Astrocyte of the cerebellum (primary cell): ENCODE measurements at regions not wholly inside any gene's neighbourhood (a gene's known extent, or its start where the extent isn't known, plus 50 kb on each side); places are given as distances from the start of the nearest gene placed in this dataset.
A peak's percentile ranks its signal among the peaks of the same experiment; 100 is the strongest.
"Not testable (repeated sequence)": the region's sequence is repeated elsewhere in the genome, so short reads cannot be mapped to it uniquely, and the experiment has no call there.

ENCODE experiments used
- DNase-seq: peaks from one replicate; pipeline ENCODE4 v3.0.0-alpha.2; 2011; ENCODE audit warnings: low read depth
- H3K4me3 ChIP-seq: 2 replicates; pipeline ENCODE4 v1.5.1; 2011; ENCODE audit warnings: mild to moderate bottlenecking, low read depth, low read length, moderate library complexity
- CTCF ChIP-seq: IDR thresholded peaks from 2 replicates; pipeline ENCODE4 v1.5.1; 2012; ENCODE audit warnings: low read length, low read depth, moderate library complexity, mild to moderate bottlenecking; ENCODE audit errors: missing control alignments
- in situ Hi-C: cut with HindIII; loops from 2 replicates; pipeline ENCODE4 v1.10.0; 2017; ENCODE audit warnings: low sequenced_read_pairs

DNA sequence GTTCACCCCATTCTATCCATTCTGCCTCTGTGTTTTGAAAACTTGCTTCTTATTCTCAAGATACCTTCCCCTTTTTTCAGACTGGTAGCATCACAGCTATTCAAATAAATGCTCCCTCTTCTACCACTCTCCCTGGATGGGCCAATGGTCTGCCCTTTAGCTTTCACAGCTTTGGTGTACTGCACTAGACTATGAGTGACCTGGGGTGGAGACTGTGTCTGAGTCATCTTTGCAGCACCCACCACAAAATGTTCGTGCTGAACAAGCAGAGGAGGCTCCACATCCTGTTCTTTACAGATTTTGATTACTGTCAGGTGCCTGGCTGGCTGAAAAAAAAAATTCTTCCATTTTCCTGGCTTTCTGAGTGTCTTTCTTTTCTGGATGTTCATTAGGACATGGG lies 1104.1 kb upstream of the TMEM132C start:
- in situ Hi-C loops = no loop called here
- no peak overlapping the region for H3K4me3 ChIP-seq
- DNase-seq = no peak
- no peak for TF ChIP-seq CTCF

DNA sequence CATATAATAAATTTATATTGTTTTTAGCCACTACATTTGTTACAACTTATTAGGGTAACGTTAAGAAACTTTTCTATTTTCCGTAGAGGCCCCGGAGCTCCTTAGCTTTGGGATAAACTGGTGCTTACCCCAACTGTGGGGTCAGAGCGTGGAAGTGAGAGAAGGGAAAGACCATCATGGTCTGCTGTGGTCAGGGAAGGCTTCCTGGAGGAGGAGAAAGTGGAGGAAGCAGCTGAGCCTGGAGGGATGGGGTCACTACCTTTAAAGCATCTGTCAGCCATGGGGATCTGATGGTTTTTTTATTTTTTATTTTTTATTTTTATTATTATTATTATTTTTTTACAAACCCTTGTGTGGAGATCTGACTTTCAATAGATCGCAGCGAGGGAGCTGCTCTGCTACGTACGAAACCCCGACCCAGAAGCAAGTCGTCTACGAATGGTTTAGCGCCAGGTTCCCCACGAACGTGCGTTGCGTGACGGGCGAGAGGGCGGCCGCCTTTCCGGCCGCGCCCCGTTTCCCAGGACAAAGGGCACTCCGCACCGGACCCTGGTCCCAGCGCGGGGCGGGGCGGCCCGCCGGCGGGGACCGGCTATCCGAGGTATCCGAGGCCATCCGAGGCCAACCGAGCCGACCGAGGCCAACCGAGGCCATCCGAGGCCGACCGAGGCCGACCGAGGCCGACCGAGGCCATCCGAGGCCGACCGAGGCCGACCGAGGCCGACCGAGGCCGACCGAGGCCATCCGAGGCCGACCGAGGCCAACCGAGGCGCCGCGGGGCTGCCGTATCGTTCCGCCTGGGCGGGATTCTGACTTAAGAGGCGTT lies 1101.2 kb upstream of the TMEM132C start:
- DNase-seq = peak; percentile 49
- H3K4me3 ChIP-seq = peak overlapping the region; percentile 43
- TF ChIP-seq CTCF = no peak
- in situ Hi-C loops = no loop called here

- DNase-seq = no peak
- in situ Hi-C loops = no loop called here
- no peak for TF ChIP-seq CTCF
- H3K4me3 ChIP-seq = no peak overlapping the region
Measured at GRCh38 chr12:127169321-127170181, 1097.4 kb upstream of the TMEM132C start.

DNA sequence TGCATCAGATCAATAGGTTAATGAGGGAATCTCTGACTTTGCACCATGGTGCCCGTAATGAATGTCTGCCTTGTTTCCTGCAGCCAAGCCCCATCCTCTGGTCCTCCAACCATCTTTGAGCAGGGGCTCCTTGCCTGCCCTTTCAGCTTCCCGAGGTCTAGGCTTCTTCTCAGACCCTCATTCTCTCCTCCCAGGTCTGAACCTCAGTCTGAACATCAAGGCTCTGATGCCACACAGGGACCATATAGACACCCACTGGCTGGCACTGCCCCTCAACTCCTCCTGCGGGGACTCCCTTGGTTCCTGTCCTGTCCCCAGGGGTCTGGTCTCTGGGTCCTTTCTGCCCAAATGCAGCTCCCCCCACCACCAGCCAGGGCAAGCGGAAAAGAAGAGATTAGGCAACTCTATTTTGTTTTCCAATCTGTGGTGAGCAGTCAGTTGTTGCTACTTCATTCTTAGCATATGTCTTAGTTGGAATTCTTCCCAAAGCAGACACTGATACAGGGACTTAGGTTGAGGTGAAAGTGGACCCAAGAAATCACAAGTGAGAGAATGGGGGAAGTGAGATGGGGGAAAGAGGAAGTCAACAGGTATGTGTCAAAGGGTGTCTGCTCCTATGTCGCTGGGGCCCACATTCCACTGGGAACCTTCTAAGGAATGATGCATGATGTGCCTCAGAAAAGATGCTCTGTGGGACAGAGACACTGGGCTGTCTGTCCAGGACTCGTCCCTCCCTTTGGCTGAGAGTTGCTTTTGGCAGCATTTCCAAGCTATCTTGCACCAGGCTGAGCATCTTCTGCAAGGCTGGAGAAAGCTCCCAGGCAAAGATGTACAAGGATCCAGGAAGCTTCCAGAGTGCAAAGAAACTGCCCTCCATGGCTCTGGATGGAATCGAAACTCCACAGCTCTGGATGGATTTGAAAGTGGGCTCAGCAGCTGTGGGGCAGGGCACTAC lies 1096.5 kb upstream of the TMEM132C start:
- no peak for TF ChIP-seq CTCF
- no peak for DNase-seq
- in situ Hi-C loops = no loop called here
- H3K4me3 ChIP-seq = no peak overlapping the region

DNA sequence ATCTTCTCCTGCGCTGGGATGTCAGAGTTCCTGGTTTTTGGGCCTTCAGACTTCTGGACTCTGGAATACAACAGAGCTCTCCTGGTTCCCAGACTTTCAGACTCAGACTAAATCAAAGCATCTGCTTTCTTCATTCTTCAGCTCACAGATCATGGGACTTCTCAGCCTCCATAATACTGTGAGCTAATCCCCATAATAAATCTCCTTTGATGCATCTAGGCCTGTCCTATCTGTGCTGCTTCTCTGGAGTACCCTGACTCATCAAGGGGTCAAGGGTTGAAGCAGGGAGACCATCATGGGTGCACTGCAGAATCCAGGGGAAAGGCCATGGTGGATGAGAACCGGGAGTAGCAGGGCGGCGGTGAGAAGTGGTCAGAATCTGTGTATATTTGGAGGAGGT lies 1094.1 kb upstream of the TMEM132C start:
- no peak for DNase-seq

DNA sequence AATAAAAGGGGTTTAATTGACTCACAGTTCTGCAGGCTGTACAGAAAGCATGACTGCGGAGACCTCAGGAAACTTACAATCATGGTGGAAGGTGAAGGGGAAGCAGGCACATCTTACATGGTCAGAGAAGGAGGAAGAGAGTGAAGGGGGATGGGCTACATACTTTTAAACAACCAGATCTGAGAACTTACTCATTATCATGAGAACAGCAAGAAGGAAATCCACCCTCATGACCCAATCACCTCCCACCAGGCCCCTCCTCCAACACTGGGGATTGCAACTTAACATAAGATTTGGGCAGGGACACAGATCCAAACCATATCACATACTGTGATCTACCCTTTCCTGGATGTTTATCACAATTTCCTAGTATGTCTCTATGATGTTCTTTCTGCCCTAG lies 1093.0 kb upstream of the TMEM132C start:
- DNase-seq, in situ Hi-C loops, H3K4me3 ChIP-seq: not testable (repeated sequence)

More for the DNA sequence above, 1094.1 kb upstream of the TMEM132C start:
- H3K4me3 ChIP-seq = no peak overlapping the region
- no peak for TF ChIP-seq CTCF
- in situ Hi-C loops = no loop called here
